ENCODE measurements at regions not wholly inside any gene's neighbourhood (a gene's known extent, or its start where the extent isn't known, plus 50 kb on each side); places are given as distances from the start of the nearest gene placed in this dataset.

- no peak for DNase-seq
- Mint-ChIP-seq H3K27me3 (ENCODE audit: insufficient read depth) (no peaks in the 10 kb centered on the region), H3K9me3 (no peaks in the 10 kb centered on the region), H3K36me3 (ENCODE audit: low read depth) (no peaks in the 10 kb centered on the region), H3K27ac (no peak overlapping the region), H3K4me1 (no peaks in the 10 kb centered on the region), H3K4me3 (no peak overlapping the region)
- H3K27me3 ChIP-seq (ENCODE audit: control insufficient read depth, insufficient read depth, low read length, poor library complexity, severe bottlenecking): no peaks in the 10 kb centered on the region
- H3K36me3 ChIP-seq (ENCODE audit: control insufficient read depth, insufficient read depth, low read length): no peaks in the 10 kb centered on the region
- no peak overlapping the region for H3K4me3 ChIP-seq (ENCODE audit: low read length)
- H3K9me3 ChIP-seq (ENCODE audit: control insufficient read depth, low read length): no peaks in the 10 kb centered on the region
- 80 to 92% methylated on average over 6 of the region's 6 CpGs for WGBS, 2 experiments (ENCODE audit: insufficient coverage in 1 of 2, insufficient read length in 1 of 2)
- no peak overlapping the region for H3K9ac ChIP-seq (ENCODE audit: extremely low read depth, low read length, poor library complexity, severe bottlenecking)
- no peaks in the 10 kb centered on the region for H3K4me1 ChIP-seq (ENCODE audit: control insufficient read depth, insufficient read depth, low read length)
- no peak for TF ChIP-seq CTCF (conservative IDR thresholded peaks at IDR 0.05)
- no peak overlapping the region for H3K27ac ChIP-seq (ENCODE audit: low read depth, low read length)
Observed at GRCh38 chr4:153900426-153900825, 111.5 kb upstream of the SFRP2 start.

GRCh38 chr4:153890761-153891160, 101.9 kb upstream of the SFRP2 start:
- no peak overlapping the region for H3K4me3 Mint-ChIP-seq
- TF ChIP-seq CTCF (conservative IDR thresholded peaks at IDR 0.05): no peak
- 92 to 95% methylated on average over 4 of the region's 4 CpGs for WGBS, 2 experiments (ENCODE audit: insufficient coverage in 1 of 2, insufficient read length in 1 of 2)
- H3K9ac ChIP-seq (ENCODE audit: extremely low read depth, low read length, poor library complexity, severe bottlenecking): no peak overlapping the region
- no peaks in the 10 kb centered on the region for H3K36me3 ChIP-seq (ENCODE audit: control insufficient read depth, insufficient read depth, low read length)
- H3K27ac ChIP-seq (ENCODE audit: low read depth, low read length): no peak overlapping the region
- H3K4me3 ChIP-seq (ENCODE audit: low read length): no peak overlapping the region
- H3K4me1 Mint-ChIP-seq: no peaks in the 10 kb centered on the region
- H3K9me3 ChIP-seq (ENCODE audit: control insufficient read depth, low read length): no peaks in the 10 kb centered on the region
- H3K4me1 ChIP-seq (ENCODE audit: control insufficient read depth, insufficient read depth, low read length): no peaks in the 10 kb centered on the region
- H3K27ac Mint-ChIP-seq: no peak overlapping the region
- H3K27me3 ChIP-seq (ENCODE audit: control insufficient read depth, insufficient read depth, low read length, poor library complexity, severe bottlenecking): no peaks in the 10 kb centered on the region
- no peaks in the 10 kb centered on the region for H3K27me3 Mint-ChIP-seq (ENCODE audit: insufficient read depth)
- H3K36me3 Mint-ChIP-seq (ENCODE audit: low read depth): no peaks in the 10 kb centered on the region
- H3K9me3 Mint-ChIP-seq: no peaks in the 10 kb centered on the region
- no peak for DNase-seq

GRCh38 chr4:153887217-153887616, 98.3 kb upstream of the SFRP2 start:
- Histone ChIP-seq H3K9me3 (ENCODE audit: control insufficient read depth, low read length) (peaks cover under 1% of the 10 kb centered on the region), H3K4me3 (ENCODE audit: low read length) (no peak overlapping the region), H3K4me1 (ENCODE audit: control insufficient read depth, insufficient read depth, low read length) (no peaks in the 10 kb centered on the region), H3K9ac (ENCODE audit: extremely low read depth, low read length, poor library complexity, severe bottlenecking) (no peak overlapping the region), H3K36me3 (ENCODE audit: control insufficient read depth, insufficient read depth, low read length) (no peaks in the 10 kb centered on the region), H3K27me3 (ENCODE audit: control insufficient read depth, insufficient read depth, low read length, poor library complexity, severe bottlenecking) (no peaks in the 10 kb centered on the region), H3K27ac (ENCODE audit: low read depth, low read length) (no peak overlapping the region)
- Mint-ChIP-seq H3K36me3 (ENCODE audit: low read depth) (no peaks in the 10 kb centered on the region), H3K4me3 (no peak overlapping the region), H3K4me1 (no peaks in the 10 kb centered on the region), H3K27ac (no peak overlapping the region), H3K27me3 (ENCODE audit: insufficient read depth) (no peaks in the 10 kb centered on the region), H3K9me3 (peaks cover 4% of the 10 kb centered on the region)
- DNase-seq: no peak
- no peak for TF ChIP-seq CTCF (conservative IDR thresholded peaks at IDR 0.05)
